ENCODE measurements at regions not wholly inside any gene's neighbourhood (a gene's known extent, or its start where the extent isn't known, plus 50 kb on each side); places are given as distances from the start of the nearest gene placed in this dataset.

DNA sequence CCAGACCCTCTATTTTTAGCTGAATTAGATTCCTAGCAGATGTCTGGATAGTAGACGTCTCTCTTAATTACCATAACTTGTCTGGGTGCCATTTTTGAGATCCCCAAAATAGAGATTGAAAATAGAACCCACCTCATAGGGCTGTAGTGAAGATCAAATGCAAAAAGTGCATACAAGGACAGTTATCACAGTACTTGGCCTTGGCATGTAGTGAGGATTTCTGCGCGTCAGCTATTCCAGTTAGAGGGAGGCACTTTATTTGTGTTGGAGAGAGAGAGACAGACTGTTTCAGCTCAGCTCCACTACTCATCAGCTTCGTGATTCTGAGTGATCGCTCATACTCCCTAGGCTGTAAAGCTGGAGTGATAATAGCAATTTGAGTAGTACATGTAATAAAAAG is 59.6 kb upstream of the CDH13 start:
- DNase-seq: no peak

- no peak for DNase-seq
Measured at GRCh38 chr16:82563401-82563800, 63.4 kb upstream of the CDH13 start.

GRCh38 chr16:82562183-82562683 is 64.5 kb upstream of the CDH13 start:
- no peak for DNase-seq

GRCh38 chr16:82560805-82561325 is 65.9 kb upstream of the CDH13 start:
- DNase-seq: no peak

DNA sequence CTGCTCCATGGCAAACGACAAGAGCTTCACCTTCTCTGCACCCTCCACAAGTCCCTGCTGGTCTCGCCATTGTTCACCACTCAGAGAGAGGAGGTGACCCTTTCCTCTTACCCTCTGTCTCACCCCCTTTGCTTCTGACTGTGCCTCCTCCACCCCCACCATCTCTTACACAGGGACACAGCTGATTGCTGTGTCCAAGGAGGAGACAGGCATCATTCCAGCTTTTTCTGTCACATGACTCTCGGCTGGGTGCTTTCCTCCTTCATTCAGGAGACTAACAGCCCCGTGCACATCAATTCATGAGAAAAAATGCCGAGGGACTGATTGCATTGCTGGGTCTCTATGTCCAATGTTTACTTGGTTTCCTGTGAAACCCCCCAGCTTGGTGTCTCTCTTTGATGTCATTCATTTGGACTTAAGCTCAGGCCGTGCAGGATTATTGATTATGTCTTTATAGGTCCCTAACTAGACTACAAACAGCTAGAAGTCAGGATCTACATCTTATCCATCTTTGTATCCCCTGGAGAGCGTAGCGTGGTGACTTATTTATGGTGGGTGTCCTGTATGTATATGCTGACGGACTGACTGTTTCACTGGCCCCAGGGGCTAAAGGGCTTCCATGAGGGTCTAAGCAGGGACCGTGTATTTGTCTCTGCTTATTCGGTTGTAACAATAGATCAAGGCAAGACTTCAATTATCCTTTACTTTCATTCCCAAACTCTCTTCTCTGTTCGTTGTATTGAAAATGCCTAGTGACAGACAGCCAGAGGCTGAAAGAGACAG is 82.2 kb upstream of the CDH13 start:
- DNase-seq: no peak

- no peak for DNase-seq
Measured at GRCh38 chr16:82542714-82543113, 84.1 kb upstream of the CDH13 start.

- no peak for DNase-seq
Measured at GRCh38 chr16:82541103-82541502, 85.7 kb upstream of the CDH13 start.

DNA sequence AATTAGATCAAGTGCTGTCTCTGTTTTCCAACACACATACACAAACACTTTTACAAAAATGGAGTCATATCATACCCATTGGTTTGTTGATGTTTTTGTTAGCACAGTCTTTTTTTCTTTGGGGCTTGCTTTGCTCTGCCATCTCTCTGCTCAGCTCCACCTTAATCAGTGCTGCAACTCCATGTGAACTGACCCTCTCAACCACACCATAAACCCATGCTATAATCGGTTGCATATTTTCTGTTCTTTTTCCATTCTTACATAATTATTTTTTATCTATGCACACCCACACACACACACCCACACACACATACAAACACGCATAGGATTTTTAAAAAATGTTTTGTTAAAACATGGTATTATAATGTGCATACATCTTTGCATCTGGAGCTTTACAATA is 91.0 kb upstream of the CDH13 start:
- no peak for DNase-seq

- DNase-seq: no peak
Measured at GRCh38 chr16:82535262-82535661, 91.5 kb upstream of the CDH13 start.

DNA sequence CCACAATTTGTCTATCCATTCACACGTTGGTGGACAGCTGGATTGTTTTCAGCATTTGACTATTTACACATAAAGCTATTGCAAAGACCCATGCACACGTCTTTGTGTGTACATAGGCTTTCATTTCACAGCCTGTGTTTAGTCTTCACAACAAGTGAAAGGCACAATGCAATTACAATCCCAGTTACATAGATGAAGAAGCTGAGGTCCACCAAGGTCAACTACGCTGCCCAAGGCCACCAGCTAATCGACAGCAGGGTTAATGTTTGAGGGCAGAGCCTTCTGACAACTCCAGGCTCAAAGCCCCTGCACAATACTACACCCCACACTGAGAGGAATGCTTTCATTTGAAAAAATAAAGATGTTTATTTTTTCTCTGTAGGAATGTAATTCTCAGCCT is 93.6 kb upstream of the CDH13 start:
- DNase-seq: no peak

- DNase-seq: no peak
Measured at GRCh38 chr16:82530883-82531282, 95.9 kb upstream of the CDH13 start.

DNA sequence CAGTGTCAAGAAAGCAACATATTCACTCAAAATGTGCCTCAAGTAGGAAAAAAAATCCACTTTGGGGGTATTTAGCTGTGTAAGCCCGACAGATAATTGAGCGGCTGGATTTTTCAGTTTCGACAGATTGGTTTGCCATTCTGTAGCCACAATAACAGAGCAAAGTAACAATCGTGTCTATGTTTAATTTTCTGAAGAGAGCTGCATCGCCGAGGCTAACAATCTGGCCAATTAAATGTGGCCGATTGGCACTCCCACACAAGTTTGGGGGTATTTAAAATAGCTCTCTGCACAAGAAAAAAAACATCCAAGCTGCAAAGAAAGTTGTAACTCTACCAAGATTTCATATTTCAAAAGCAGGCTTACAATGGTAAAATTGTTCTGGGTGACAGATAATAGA is 99.7 kb upstream of the CDH13 start:
- DNase-seq: no peak

DNA sequence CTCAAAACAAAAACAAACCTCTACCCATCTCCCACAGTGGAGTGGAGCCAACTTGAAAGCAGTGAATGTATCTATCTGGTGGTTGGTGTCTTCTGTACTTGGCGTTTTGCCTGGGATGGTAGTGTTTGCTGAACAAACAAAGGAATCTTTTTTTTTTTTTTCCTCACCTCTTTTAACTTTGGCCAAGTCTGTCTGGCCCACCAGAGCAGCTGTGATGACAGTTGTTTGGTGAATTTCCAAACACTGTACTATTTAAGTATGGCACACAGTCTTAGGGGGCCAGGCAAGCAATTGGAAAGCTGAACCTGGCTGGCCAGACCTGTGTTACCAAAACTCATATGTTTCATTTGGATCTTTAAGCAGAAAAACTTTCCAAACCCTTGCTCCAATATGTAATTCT is 101.8 kb upstream of the CDH13 start:
- no peak for DNase-seq

DNA sequence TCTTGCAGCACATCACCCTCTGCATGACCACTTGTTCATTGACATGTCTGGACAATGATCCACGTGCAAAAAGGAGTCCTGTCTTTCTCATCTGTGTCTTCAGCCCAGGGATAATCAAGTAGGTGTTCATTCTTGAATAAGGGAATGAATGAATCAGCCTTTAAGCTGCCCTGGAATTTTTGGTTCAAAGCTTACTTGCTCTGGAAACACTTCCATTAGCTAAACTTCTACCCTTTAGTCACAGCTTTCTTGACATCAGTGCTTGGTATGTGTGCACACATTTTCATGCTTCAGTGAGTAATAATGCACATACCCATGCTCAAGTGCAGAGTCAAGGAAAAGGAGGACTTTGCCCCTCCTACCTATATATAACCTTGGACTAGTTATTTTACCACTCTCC is 103.0 kb upstream of the CDH13 start:
- DNase-seq: no peak

GRCh38 chr16:82522026-82522425 is 104.7 kb upstream of the CDH13 start:
- no peak for DNase-seq

DNA sequence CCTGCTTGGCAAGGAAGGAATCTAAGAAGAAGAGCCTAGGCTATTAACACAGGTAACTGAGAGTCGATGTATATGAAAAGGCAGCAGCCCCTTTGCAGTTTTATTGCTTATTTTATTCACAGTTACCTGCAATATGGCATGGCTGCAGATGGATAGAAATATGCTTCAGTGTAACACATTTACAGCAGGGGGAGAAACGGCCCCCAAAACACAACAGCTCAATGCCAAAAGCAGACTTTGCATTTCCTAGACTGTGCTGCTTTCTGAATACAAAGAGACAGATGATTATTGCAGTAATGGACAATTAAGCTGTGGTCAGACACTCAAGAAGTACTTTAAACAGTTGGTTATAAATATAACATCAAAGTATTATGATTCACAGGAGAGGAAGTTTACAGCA is 108.0 kb upstream of the CDH13 start:
- DNase-seq: no peak

DNA sequence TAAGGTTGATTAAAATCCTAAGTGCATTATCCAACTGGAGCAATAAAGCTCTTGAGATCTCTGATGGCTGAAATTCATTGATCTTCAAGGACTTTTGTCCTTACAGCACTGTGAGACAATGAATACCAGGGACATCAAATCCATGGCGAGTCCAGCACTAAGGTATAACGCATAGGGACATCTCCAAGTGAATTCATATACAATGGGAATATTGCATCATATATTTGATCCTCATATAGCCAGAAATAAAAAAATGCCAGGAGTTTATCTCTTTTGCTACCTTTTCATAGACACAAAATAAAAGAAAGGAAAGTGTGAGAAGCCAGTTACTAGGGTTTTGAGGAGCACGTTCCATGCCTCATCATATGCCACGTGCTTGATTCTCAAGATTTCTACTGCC is 112.5 kb upstream of the CDH13 start:
- DNase-seq: no peak

DNA sequence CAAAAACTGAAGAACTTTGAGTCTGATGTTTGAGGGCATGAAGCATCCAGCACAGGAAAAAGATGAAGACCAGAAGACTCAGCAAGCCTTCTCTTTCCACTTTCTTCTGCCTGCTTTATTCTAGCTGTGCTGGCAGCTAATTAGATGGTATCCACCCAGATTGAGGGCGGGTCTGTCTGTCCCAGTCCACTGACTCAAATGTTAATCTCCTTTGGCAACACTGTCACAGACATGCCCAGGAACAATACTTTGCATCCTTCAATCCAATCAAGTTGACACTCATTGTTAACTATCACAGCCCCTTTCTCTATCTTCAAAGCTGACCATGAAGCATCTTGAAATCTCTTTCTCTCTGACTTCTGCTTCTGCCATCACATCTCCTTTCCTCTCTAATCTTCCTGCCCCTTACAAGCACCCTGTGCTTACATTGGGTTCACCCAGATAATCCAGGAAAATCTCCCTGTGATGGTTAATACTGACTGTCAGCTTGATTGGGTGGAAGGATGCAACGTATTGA is 115.9 kb upstream of the CDH13 start:
- DNase-seq: peak; percentile 70

- no peak for DNase-seq
Measured at GRCh38 chr16:82509691-82510430, 116.9 kb upstream of the CDH13 start.

DNA sequence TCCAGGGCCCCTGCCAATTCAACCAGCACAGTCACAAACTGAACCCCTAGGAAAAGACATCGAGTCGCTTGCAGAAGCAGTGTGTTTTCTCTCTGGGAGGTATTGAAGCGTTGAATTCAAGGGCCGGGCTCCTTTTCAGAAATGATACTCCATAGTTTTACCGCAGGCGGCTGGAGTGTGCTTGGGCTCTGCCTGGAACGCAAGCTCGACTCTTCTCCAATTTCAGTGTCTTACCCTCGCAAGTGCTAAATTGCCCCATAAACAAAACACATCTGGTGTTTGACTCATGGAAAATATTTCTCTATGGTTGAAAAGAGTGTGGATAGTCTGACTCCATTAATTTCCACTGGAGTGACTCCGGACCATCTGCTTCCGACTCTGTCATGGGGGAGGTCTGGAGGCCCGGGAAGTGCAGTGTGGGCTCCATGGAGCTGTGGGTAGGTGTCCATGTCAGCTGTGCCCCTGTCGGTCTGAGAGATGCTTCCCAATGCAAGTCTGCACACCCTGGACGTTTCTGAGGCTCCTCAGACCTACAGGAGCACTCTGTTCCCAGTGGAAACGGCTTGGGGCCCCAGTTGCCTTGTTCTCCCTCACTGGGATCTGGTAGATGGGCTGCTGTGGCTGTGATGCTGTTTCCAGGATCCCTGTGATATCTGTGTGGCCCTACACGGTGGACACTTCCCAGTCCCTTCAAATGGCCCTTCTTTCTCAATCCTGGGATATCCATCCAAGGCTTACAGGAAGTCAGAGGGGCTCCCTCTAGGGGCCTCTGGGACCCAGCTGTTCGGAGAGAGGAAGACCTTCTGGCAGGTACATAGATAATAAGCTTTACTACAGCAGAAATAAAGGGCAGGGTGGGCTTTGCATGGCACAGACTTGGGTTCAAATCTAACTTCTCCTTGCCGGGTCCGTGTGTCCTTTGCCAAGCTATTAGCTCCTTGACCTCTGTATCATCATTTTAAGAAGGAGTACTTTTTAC is 119.8 kb upstream of the CDH13 start:
- DNase-seq: peak; percentile 4

- no peak for DNase-seq
Measured at GRCh38 chr16:82504836-82505235, 121.9 kb upstream of the CDH13 start.

- DNase-seq: no peak
Measured at GRCh38 chr16:82499302-82499701, 127.5 kb upstream of the CDH13 start.

DNA sequence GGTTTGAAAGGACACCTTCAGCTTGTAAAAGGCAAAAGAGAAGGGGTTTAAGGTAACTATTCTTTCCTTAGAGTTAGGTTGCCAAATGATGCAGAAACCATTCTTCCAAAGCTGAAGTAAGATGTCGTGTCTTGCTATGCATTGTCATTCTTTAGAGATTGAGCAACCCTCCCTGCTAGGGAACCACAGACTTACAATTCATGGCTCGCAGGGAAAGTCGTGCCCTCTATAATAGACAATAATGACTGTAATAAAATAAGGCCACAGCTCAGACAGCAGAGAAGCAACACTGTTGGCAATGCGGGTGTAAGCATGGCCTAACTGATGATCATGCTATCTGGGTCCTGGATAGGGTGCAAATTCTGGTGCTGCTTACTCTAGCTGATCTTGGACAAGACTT is 129.6 kb upstream of the CDH13 start:
- no peak for DNase-seq

Measured in NCI-H82 (cell line).